Peyer's patch (tissue), 4 donors: ENCODE measurements at regions not wholly inside any gene's neighbourhood (a gene's known extent, or its start where the extent isn't known, plus 50 kb on each side); places are given as distances from the start of the nearest gene placed in this dataset.

ENCODE experiments used
- DNase-seq, 3 donors: peaks; one replicate each; pipeline ENCODE4 v3.0.0-alpha.2; 2017 to 2019
- H3K27ac ChIP-seq, 4 donors: fragments of 200-600 bp; sonication (generic); one replicate each; pipeline ENCODE4 v1.5.1; 2016 to 2019
- H3K27me3 ChIP-seq, 2 donors: fragments of 200-600 bp; sonication (generic); one replicate each; pipeline ENCODE4 v1.5.1; 2019
- H3K36me3 ChIP-seq, 3 donors: fragments of 200-600 bp; sonication (generic); one replicate each; pipeline ENCODE4 v1.5.1; 2016 to 2019
- H3K4me1 ChIP-seq, 4 donors: fragments of 200-600 bp; sonication (generic); one replicate each; pipeline ENCODE4 v1.5.1; 2016 to 2019
- H3K4me3 ChIP-seq, 4 donors: fragments of 200-600 bp; sonication (generic); 1 replicate in 3 of 4; 2 replicates in 1 of 4; pipeline ENCODE4 v1.5.1; 2016 to 2019; ENCODE audit warnings: mild to moderate bottlenecking in 1 of 4
- H3K9me3 ChIP-seq, 4 donors: fragments of 200-600 bp; sonication (generic); one replicate each; pipeline ENCODE4 v1.5.1; 2016 to 2019; ENCODE audit warnings: mild to moderate bottlenecking in 1 of 4
- POLR2A ChIP-seq, 2 donors: fragments of 450-650 bp; IDR thresholded peaks; one replicate each; pipeline ENCODE4 v1.5.1; 2017; ENCODE audit warnings: antibody characterized with exemption in 2 of 2, mild to moderate bottlenecking in 2 of 2, moderate library complexity in 2 of 2
- TF ChIP-seq, protein P1 (sequence below), 6 experiments: fragments of 450-650 bp in 4 of 6; fragments of 200-600 bp in 2 of 6; sonication (generic) in 1 of 6; IDR thresholded peaks; one replicate each; pipeline ENCODE4 v1.5.1; 2017 to 2019; ENCODE audit warnings: antibody characterized with exemption in 6 of 6, mild to moderate bottlenecking in 3 of 6, moderate library complexity in 1 of 6

DNA sequence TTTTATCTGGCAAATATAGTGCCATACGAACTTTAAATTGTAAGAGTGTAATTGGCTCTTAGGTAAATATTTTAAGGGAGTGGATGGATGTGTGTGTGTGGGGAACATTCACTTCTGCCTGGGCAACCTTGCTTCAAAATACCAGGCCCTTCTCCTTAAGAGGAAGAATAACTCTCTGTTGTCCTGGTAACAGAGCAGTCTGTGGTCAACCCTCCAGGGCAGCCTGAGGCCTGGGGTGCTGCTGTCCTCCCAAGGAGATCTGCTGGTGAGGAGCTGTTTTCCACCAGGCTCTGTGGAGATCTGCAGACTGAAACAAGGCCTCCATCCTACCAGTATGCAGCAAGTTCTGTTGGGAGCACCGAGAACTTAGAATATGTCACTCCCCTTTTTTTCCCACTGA, 325.2 kb downstream of the PSAT1 start:
- no peaks in the 10 kb centered on the region for H3K4me1 ChIP-seq
- no peak for TF ChIP-seq POLR2A (IDR thresholded peaks at IDR 0.05)
- TF ChIP-seq, protein P1, sequence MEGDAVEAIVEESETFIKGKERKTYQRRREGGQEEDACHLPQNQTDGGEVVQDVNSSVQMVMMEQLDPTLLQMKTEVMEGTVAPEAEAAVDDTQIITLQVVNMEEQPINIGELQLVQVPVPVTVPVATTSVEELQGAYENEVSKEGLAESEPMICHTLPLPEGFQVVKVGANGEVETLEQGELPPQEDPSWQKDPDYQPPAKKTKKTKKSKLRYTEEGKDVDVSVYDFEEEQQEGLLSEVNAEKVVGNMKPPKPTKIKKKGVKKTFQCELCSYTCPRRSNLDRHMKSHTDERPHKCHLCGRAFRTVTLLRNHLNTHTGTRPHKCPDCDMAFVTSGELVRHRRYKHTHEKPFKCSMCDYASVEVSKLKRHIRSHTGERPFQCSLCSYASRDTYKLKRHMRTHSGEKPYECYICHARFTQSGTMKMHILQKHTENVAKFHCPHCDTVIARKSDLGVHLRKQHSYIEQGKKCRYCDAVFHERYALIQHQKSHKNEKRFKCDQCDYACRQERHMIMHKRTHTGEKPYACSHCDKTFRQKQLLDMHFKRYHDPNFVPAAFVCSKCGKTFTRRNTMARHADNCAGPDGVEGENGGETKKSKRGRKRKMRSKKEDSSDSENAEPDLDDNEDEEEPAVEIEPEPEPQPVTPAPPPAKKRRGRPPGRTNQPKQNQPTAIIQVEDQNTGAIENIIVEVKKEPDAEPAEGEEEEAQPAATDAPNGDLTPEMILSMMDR (IDR thresholded peaks at IDR 0.05) = no peak
- no peak for DNase-seq

DNA sequence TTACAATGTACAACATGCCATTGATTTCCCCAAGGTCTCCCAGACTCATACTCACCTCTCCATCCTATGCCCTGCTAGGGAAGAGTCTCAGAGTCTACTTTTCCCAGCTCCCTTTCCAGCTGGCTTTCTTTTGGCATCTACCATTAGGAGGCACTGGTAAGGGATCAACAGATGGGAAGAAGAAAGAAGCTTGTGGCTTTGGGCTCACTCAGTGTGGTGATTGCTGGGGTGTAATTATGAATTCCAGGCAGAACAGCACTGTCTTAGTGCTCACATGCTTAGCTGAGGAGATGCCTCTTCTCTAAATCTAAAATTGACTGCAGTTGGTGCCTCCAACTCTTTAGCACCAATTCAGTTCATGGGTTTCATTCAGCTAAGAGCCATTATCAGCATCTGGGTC, 330.0 kb downstream of the PSAT1 start:
- no peak for DNase-seq
- Histone ChIP-seq H3K27me3 (no peaks in the 10 kb centered on the region), H3K4me1 (no peaks in the 10 kb centered on the region), H3K9me3 (no peaks in the 10 kb centered on the region), H3K4me3 (no peak overlapping the region), H3K36me3 (no peaks in the 10 kb centered on the region), H3K27ac (no peak overlapping the region)
- TF ChIP-seq, protein P1 (IDR thresholded peaks at IDR 0.05) = no peak
- TF ChIP-seq POLR2A (IDR thresholded peaks at IDR 0.05) = no peak

More for the DNA sequence above, 325.2 kb downstream of the PSAT1 start:
- Histone ChIP-seq H3K9me3 (no peaks in the 10 kb centered on the region), H3K27ac (no peak overlapping the region), H3K27me3 (no peaks in the 10 kb centered on the region), H3K4me3 (no peak overlapping the region), H3K36me3 (no peaks in the 10 kb centered on the region)

DNA sequence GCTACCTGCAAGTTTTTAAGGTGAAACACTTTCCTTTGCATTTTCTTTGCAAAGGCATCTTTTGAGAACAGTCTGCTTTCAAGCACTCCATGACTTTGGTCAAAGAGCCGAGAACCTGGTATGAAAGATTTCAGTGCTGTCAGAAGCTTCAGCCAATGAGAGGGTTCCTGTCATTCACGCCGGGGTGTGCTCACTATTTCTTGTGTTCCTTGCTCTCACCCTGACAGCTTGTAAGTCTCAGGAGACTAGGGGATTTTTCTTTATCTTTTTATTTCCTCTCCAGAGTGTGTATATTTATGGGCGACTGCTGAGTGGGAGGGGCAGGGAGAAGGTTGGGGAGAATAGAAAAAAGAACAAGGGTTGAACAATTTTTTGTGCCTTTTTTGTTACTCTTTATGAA, 334.0 kb downstream of the PSAT1 start:
- Histone ChIP-seq H3K36me3 (no peaks in the 10 kb centered on the region), H3K27me3 (no peaks in the 10 kb centered on the region), H3K4me1 (no peaks in the 10 kb centered on the region), H3K9me3 (no peaks in the 10 kb centered on the region), H3K4me3 (no peak overlapping the region), H3K27ac (no peak overlapping the region)
- TF ChIP-seq, protein P1 (IDR thresholded peaks at IDR 0.05) = no peak
- no peak for TF ChIP-seq POLR2A (IDR thresholded peaks at IDR 0.05)
- no peak for DNase-seq

DNA sequence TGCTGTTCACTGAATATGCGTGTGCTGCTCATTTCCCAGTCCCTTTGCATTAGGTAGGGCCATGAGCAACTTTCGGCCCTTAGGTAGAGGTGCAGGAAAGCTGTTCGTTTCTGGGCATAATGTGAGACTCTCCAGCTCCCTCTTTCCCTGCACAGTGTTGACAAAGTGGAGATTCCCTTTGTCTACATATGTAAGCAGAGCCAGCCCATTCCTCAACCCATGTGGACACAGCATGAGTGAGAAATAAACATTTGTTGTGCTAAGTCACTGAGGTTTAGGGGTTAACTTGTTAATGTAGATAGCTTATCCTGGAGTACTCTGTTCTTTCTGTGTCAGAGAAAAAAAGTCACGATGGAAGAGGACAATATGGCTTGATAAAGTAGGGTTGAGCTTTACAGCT, 343.8 kb downstream of the PSAT1 start:
- Histone ChIP-seq H3K4me1 (no peaks in the 10 kb centered on the region), H3K27ac (no peak overlapping the region), H3K27me3 (no peaks in the 10 kb centered on the region), H3K36me3 (no peaks in the 10 kb centered on the region), H3K4me3 (no peak overlapping the region), H3K9me3 (no peaks in the 10 kb centered on the region)
- no peak for DNase-seq
- TF ChIP-seq POLR2A (IDR thresholded peaks at IDR 0.05) = no peak
- TF ChIP-seq, protein P1 (IDR thresholded peaks at IDR 0.05) = no peak

DNA sequence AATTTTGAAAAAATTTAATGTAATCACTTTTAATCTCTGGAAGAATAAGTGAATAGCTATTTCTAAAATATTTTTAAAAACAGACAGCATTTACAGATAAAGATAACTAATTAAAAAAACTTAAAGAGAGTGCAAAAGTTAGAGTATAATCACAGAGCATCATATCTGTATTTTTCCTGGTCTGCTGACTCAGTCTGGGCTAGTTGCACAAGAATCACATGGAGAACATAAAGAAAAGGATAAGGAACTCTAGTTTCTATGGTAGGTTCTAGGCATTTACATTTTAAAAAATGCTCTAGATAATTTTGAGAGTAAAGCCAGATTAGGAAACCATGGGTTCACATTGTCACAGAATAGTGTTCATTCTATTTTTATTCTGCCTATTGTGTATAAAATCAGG, 347.4 kb downstream of the PSAT1 start:
- TF ChIP-seq, protein P1 (IDR thresholded peaks at IDR 0.05) = no peak
- no peak for TF ChIP-seq POLR2A (IDR thresholded peaks at IDR 0.05)
- Histone ChIP-seq H3K9me3 (no peaks in the 10 kb centered on the region), H3K4me1 (no peaks in the 10 kb centered on the region), H3K4me3 (no peak overlapping the region), H3K36me3 (no peaks in the 10 kb centered on the region), H3K27me3 (no peaks in the 10 kb centered on the region), H3K27ac (no peak overlapping the region)
- DNase-seq = no peak

DNA sequence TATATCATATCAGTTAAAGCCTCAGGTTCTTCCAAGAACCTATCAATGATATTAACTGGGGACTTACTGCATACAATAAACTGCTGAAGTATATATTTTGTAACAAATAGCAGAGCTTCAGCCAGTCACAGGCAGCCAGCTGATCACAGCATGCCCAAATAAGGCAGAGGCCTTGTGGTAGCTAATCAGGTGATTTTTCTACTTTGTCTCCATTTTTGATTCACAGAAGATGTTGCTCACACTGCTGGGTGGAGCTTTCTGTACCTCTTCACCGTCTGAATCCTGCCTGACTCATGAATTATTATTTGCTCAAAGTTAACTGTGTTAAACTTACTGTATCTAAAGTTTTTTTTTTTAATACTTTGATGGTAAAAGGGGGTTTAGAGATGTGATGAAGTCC, 357.4 kb downstream of the PSAT1 start:
- Histone ChIP-seq H3K36me3 (no peaks in the 10 kb centered on the region), H3K4me1 (no peaks in the 10 kb centered on the region), H3K27me3 (no peaks in the 10 kb centered on the region), H3K9me3 (no peaks in the 10 kb centered on the region), H3K27ac (no peak overlapping the region), H3K4me3 (no peak overlapping the region)
- TF ChIP-seq POLR2A (IDR thresholded peaks at IDR 0.05) = no peak
- TF ChIP-seq, protein P1 (IDR thresholded peaks at IDR 0.05) = no peak
- no peak for DNase-seq
